Tibial nerve (tissue), 4 donors: ENCODE measurements at regions not wholly inside any gene's neighbourhood (a gene's known extent, or its start where the extent isn't known, plus 50 kb on each side); places are given as distances from the start of the nearest gene placed in this dataset.

ENCODE experiments used
- CTCF ChIP-seq, 5 experiments: fragments of 200-600 bp in 3 of 5; fragments of 450-650 bp in 2 of 5; sonication (generic) in 3 of 5; IDR thresholded peaks; one replicate each; pipeline ENCODE4 v1.5.1; 2016 to 2019; ENCODE audit warnings: antibody characterized with exemption in 5 of 5, mild to moderate bottlenecking in 3 of 5, moderate library complexity in 2 of 5
- EP300 ChIP-seq, 2 donors: sonication (generic); formaldehyde crosslinking; IDR thresholded peaks; one replicate each; pipeline ENCODE4 v1.6.1; 2017; ENCODE audit warnings: antibody characterized with exemption in 2 of 2, mild to moderate bottlenecking in 1 of 2
- POLR2A ChIP-seq, 2 donors: fragments of 450-650 bp; IDR thresholded peaks; one replicate each; pipeline ENCODE4 v1.6.1; 2017; ENCODE audit warnings: antibody characterized with exemption in 2 of 2, mild to moderate bottlenecking in 2 of 2, moderate library complexity in 2 of 2

DNA sequence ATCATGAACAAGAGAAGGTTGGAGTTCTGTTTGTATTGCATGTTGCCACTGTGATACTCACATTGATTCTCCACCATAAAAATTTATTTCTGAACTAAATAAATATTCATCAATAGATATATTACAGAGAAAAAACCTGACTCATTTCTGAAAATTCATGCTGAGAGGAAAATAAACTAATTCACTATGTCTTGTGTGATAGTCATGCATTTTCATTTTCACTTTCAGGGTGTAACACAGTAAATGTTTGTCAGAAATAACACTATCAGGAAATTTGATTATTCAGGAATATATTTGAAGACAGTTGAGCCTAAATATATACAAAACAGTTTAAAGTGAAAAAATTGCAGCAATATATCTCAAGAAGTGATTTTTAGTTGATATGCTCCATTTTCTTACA, 335.2 kb downstream of the KCNJ3 start:
- TF ChIP-seq CTCF (IDR thresholded peaks at IDR 0.05): no peak
- no peak for TF ChIP-seq POLR2A (IDR thresholded peaks at IDR 0.05)
- no peak for TF ChIP-seq EP300 (IDR thresholded peaks at IDR 0.05)
